GOT3 (cell line): ENCODE measurements at regions not wholly inside any gene's neighbourhood (a gene's known extent, or its start where the extent isn't known, plus 50 kb on each side); places are given as distances from the start of the nearest gene placed in this dataset.
"Not testable (repeated sequence)": the region's sequence is repeated elsewhere in the genome, so short reads cannot be mapped to it uniquely, and the experiment has no call there.

ENCODE experiments used
- DNase-seq: peaks from one replicate; lab custom pipeline; 2025; ENCODE audit warnings: mixed read lengths; lab: John Stamatoyannopoulos, UW

DNA sequence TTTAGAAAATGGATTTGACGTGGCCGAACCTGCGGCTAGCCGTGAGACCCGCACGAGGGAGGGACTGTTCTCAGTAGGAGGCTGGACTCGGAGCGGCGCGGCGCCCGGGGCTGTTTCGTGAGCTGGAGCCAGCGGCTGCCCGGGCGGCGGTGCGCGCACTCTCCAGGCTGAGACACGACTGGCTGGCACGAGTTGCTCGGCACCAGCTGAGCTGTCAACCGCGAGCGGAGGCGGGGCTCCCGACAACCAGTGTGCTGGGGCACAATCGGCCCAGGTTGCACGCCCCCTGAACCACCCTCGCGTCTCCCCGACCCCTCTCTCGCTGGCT, 58.5 kb upstream of the NBPF26 start:
- not testable (repeated sequence) for DNase-seq

DNA sequence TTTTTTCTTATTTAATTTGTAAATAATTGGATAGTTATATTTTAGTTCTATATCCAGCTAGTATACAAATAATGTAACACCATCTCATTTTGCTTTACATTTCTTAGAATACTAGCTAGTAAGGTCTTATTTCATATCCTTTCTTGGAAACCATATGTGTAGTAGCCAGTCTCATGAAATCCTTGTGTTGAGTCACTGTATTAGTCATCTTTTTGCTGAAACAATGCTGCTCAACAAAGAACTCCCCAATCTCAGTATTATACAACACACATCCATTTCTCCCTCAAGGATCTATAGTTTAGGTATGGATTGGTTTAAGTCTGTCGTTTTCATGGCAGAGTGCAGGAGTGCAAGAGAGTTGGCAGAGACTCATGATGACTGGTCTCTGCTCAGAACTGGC, 55.6 kb upstream of the NBPF26 start:
- DNase-seq = not testable (repeated sequence)
